ENCODE measurements at regions not wholly inside any gene's neighbourhood (a gene's known extent, or its start where the extent isn't known, plus 50 kb on each side); places are given as distances from the start of the nearest gene placed in this dataset.

- TF ChIP-seq, protein P1, sequence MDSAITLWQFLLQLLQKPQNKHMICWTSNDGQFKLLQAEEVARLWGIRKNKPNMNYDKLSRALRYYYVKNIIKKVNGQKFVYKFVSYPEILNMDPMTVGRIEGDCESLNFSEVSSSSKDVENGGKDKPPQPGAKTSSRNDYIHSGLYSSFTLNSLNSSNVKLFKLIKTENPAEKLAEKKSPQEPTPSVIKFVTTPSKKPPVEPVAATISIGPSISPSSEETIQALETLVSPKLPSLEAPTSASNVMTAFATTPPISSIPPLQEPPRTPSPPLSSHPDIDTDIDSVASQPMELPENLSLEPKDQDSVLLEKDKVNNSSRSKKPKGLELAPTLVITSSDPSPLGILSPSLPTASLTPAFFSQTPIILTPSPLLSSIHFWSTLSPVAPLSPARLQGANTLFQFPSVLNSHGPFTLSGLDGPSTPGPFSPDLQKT (CRISPR knock-in tag; IDR thresholded peaks at IDR 0.05; ENCODE audit: borderline replicate concordance): no peak
- TF ChIP-seq HNF4A (CRISPR knock-in tag; IDR thresholded peaks at IDR 0.05) (no peak), PHB2 (IDR thresholded peaks at IDR 0.05; ENCODE audit: partially characterized antibody) (no peak), ZBTB21 (CRISPR knock-in tag; IDR thresholded peaks at IDR 0.05) (no peak)
Measured at GRCh38 chr3:166296179-166296783, 459.1 kb upstream of the BCHE start.

All from HepG2 (cell line).